Mucosa of descending colon (tissue), 3 donors: ENCODE measurements at regions not wholly inside any gene's neighbourhood (a gene's known extent, or its start where the extent isn't known, plus 50 kb on each side); places are given as distances from the start of the nearest gene placed in this dataset.

Experiments used
- ATAC-seq: fragments of 200-7000 bp; cut with Tn5 transposase; one replicate; pipeline ENCODE4 v1.9.1; 2020; ENCODE audit warnings: mild to moderate bottlenecking, moderate library complexity
- DNase-seq, 3 donors: peaks; one replicate each; pipeline ENCODE4 v3.0.0-alpha.2; 2020
- H3K36me3 ChIP-seq: fragments of 200-600 bp; one replicate; pipeline ENCODE4 v1.8.0; 2021; ENCODE audit warnings: low read depth, mild to moderate bottlenecking
- H3K4me1 ChIP-seq: fragments of 200-600 bp; one replicate; pipeline ENCODE4 v1.8.0; 2021; ENCODE audit warnings: low read depth, mild to moderate bottlenecking
- H3K4me3 ChIP-seq: fragments of 200-600 bp; one replicate; pipeline ENCODE4 v1.8.0; 2021; ENCODE audit warnings: mild to moderate bottlenecking
- H3K9me3 ChIP-seq: fragments of 200-600 bp; one replicate; pipeline ENCODE4 v1.8.0; 2021; ENCODE audit warnings: mild to moderate bottlenecking
- CTCF ChIP-seq: fragments of 200-600 bp; IDR thresholded peaks from one replicate; pipeline ENCODE4 v1.8.0; 2022; ENCODE audit warnings: antibody characterized with exemption, mild to moderate bottlenecking
- intact Hi-C, 2 donors: fragments of 100-400 bp; cut with DNase I in 1 of 2; cut with micrococcal nuclease in 1 of 2; formaldehyde crosslinking; loops; one replicate each; pipeline versions ENCODE4 v1.11.0 to v1.11.1; 2022; cut with DNase I, micrococcal nuclease
- donor health status: DM: no; HTN: no; CAD: no; lungs with moderate emphysema.
- donor health status: DM: no; HTN: no; CAD: no.
- donor health status: DM: no; HTN: yes; CAD: no.

DNA sequence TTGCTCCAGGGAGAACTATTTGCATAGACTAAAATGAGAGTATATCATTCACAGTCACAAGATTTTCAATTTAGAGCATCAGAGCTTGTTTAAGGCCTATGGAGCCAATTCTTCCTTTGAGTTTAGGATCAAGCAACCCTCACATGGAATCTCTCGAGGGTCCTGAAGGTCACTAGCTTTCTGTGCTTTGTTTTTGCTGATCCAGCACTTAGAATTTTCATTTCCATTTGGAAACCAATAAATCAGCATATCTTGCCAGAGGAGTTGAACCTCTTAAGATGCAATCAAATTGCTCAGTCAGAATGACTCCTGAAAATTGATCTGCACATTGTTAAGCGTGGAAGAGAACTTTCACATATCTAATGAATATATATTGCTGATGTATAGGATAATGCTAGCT is 1039.6 kb downstream of the PDHA2 start:
- Histone ChIP-seq H3K36me3 (no peaks in the 10 kb centered on the region), H3K4me3 (no peak overlapping the region), H3K9me3 (peaks cover 20% of the 10 kb centered on the region), H3K4me1 (no peaks in the 10 kb centered on the region)
- no peak for DNase-seq
- ATAC-seq, result no peak
- TF ChIP-seq CTCF, result no peak
- intact Hi-C loops, result no loop called here

GRCh38 chr4:96887857-96888256 is 1048.0 kb downstream of the PDHA2 start:
- H3K36me3 ChIP-seq, result no peaks in the 10 kb centered on the region
- ATAC-seq (no peak), DNase-seq (no peak)
- H3K4me3 ChIP-seq, result no peak overlapping the region
- no peaks in the 10 kb centered on the region for H3K9me3 ChIP-seq
- no peaks in the 10 kb centered on the region for H3K4me1 ChIP-seq
- no peak for TF ChIP-seq CTCF
- intact Hi-C loops, result no loop called here

GRCh38 chr4:96894621-96895020 is 1054.7 kb downstream of the PDHA2 start:
- Histone ChIP-seq H3K36me3 (no peaks in the 10 kb centered on the region), H3K4me3 (no peak overlapping the region), H3K9me3 (no peaks in the 10 kb centered on the region), H3K4me1 (no peaks in the 10 kb centered on the region)
- ATAC-seq (no peak), DNase-seq (no peak)
- TF ChIP-seq CTCF, result no peak
- intact Hi-C loops, result no loop called here

DNA sequence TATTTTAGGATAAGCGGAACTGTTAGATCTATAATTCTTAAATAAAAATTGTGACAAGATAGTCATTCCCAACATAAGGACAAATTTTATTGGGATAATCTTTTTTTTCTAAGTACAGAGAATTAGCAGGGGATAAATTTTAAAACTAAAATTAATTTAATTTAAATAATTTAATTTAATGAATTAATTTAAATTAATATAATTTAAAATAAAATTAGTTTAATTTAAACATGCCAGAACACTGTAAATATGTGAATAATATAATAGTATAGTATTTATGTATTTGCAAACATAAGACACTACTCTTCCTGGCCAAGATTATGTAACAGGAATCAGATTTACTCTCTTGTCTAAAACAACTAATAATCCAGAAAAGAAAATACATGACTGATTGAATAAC is 1055.9 kb downstream of the PDHA2 start:
- ATAC-seq (no peak), DNase-seq (no peak)
- Histone ChIP-seq H3K9me3 (no peaks in the 10 kb centered on the region), H3K36me3 (no peaks in the 10 kb centered on the region), H3K4me1 (no peaks in the 10 kb centered on the region), H3K4me3 (no peak overlapping the region)
- intact Hi-C loops, result no loop called here
- no peak for TF ChIP-seq CTCF

DNA sequence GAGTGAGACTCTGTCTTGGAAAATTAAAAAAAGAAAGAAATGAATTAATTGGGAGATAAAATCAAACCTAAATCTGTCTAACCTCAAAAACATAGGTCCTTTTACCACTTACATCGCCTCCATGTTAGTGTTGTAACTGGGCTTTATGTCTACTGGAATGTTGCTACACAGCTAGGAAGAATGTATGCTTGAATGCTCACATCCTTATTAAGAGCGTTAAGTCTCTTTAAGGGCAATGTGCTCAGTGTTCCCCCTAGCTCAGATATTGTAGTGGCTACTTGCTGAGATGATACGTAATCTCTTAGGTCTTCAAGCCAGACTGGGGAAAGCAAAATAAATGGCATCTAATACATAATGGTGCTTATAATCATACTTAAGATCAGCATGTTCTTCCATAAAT is 1072.8 kb downstream of the PDHA2 start:
- no peak for ATAC-seq
- H3K36me3 ChIP-seq, result no peaks in the 10 kb centered on the region

More for the DNA sequence above, 1072.8 kb downstream of the PDHA2 start:
- Histone ChIP-seq H3K4me1 (no peaks in the 10 kb centered on the region), H3K4me3 (no peak overlapping the region), H3K9me3 (no peaks in the 10 kb centered on the region)
- no peak for TF ChIP-seq CTCF
- intact Hi-C loops, result no loop called here
- DNase-seq, result no peak
